GM18499 (cell line): ENCODE measurements at regions not wholly inside any gene's neighbourhood (a gene's known extent, or its start where the extent isn't known, plus 50 kb on each side); places are given as distances from the start of the nearest gene placed in this dataset.

Experiments
- ATAC-seq: cut with Tn5 transposase; IDR thresholded peaks from one replicate; pipeline ENCODE4 v1.9.1; 2021; ENCODE audit warnings: moderate number of reproducible peaks; ENCODE audit not compliant: insufficient read depth, unreplicated experiment

- no peak for ATAC-seq
Observed at GRCh38 chr3:146865175-146865755, 260.1 kb upstream of the PLSCR5 start.

- no peak for ATAC-seq
Observed at GRCh38 chr3:146861262-146861661, 256.1 kb upstream of the PLSCR5 start.

- ATAC-seq, result no peak
Observed at GRCh38 chr3:146854523-146854922, 249.4 kb upstream of the PLSCR5 start.

GRCh38 chr3:146851665-146852064 lies 246.5 kb upstream of the PLSCR5 start:
- ATAC-seq, result no peak

- ATAC-seq, result no peak
Observed at GRCh38 chr3:146845361-146845760, 240.2 kb upstream of the PLSCR5 start.

- ATAC-seq, result no peak
Observed at GRCh38 chr3:146843476-146843875, 238.3 kb upstream of the PLSCR5 start.

GRCh38 chr3:146839727-146840375 lies 234.7 kb upstream of the PLSCR5 start:
- ATAC-seq, result no peak

GRCh38 chr3:146838221-146838620 lies 233.1 kb upstream of the PLSCR5 start:
- no peak for ATAC-seq

GRCh38 chr3:146834917-146835316 lies 229.8 kb upstream of the PLSCR5 start:
- no peak for ATAC-seq

- ATAC-seq, result no peak
Observed at GRCh38 chr3:146832857-146833458, 227.8 kb upstream of the PLSCR5 start.

- no peak for ATAC-seq
Observed at GRCh38 chr3:146831659-146832058, 226.5 kb upstream of the PLSCR5 start.

- no peak for ATAC-seq
Observed at GRCh38 chr3:146830231-146830630, 225.1 kb upstream of the PLSCR5 start.

GRCh38 chr3:146827836-146828235 lies 222.7 kb upstream of the PLSCR5 start:
- no peak for ATAC-seq

- no peak for ATAC-seq
Observed at GRCh38 chr3:146823622-146824021, 218.5 kb upstream of the PLSCR5 start.

GRCh38 chr3:146818866-146819265 lies 213.7 kb upstream of the PLSCR5 start:
- no peak for ATAC-seq

- no peak for ATAC-seq
Observed at GRCh38 chr3:146818301-146818700, 213.2 kb upstream of the PLSCR5 start.

GRCh38 chr3:146817704-146818103 lies 212.6 kb upstream of the PLSCR5 start:
- ATAC-seq, result no peak

- ATAC-seq, result no peak
Observed at GRCh38 chr3:146814601-146815315, 209.6 kb upstream of the PLSCR5 start.

GRCh38 chr3:146813496-146813895 lies 208.3 kb upstream of the PLSCR5 start:
- no peak for ATAC-seq

GRCh38 chr3:146803745-146804144 lies 198.6 kb upstream of the PLSCR5 start:
- ATAC-seq, result no peak

- no peak for ATAC-seq
Observed at GRCh38 chr3:146801492-146801891, 196.3 kb upstream of the PLSCR5 start.
